ENCODE measurements at regions not wholly inside any gene's neighbourhood (a gene's known extent, or its start where the extent isn't known, plus 50 kb on each side); places are given as distances from the start of the nearest gene placed in this dataset.

DNA sequence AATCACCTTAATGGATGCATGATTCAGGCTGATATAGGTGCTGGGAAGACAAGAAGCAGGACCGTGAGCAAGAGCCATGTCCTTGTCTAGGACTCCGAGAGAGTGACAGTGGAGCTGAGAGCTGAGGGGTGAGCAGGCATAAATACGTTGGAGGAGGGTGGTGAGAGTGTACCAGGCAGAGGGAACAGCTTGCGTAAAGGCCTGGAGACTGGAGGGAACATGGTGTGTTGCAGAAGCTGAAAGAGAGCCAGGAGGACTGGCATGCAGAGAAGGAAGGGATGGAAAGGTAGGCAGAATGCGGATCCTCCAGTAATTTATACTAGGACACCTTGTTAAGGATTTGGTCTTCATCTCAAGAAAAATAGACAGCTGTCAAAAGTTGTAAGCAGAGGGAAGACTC lies 653.2 kb downstream of the HS3ST4 start:
- no peak for TF ChIP-seq CTCF (IDR thresholded peaks at IDR 0.05; ENCODE audit: insufficient read depth, low read length, severe bottlenecking)
- no peak overlapping the region for H3K4me3 ChIP-seq (ENCODE audit: low read depth, low read length)
- FAIRE-seq = no peak
- no peaks in the 10 kb centered on the region for H3K27me3 ChIP-seq (ENCODE audit: control insufficient read depth, insufficient read depth, low read length)
- no peak for DNase-seq (ENCODE audit: low read depth)
- no peaks in the 10 kb centered on the region for H3K36me3 ChIP-seq (ENCODE audit: control insufficient read depth, insufficient read depth, low read length)

GRCh38 chr16:26345966-26346365 lies 654.2 kb downstream of the HS3ST4 start:
- Histone ChIP-seq H3K27me3 (ENCODE audit: control insufficient read depth, insufficient read depth, low read length) (no peaks in the 10 kb centered on the region), H3K36me3 (ENCODE audit: control insufficient read depth, insufficient read depth, low read length) (no peaks in the 10 kb centered on the region), H3K4me3 (ENCODE audit: low read depth, low read length) (no peak overlapping the region)
- no peak for TF ChIP-seq CTCF (IDR thresholded peaks at IDR 0.05; ENCODE audit: insufficient read depth, low read length, severe bottlenecking)
- DNase-seq (ENCODE audit: low read depth) (no peak), FAIRE-seq (no peak)

DNA sequence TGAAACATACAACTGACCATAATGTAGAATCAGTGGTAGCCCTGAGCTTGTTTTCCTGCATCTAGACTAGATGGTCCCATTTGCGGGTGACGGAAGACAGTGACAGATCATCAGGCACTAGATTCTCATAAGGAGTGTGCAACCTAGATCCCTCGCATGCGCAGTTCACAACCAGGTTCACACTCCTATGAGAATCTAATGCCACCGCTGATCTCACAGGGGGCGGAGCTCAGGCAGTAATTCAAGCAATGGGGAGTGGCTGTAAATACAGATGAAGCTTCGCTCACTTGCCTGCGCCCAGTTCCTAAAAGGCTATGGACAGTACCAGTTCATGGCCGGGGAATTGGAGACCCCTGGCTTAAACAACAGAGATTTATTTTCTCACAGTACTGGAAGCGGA lies 656.3 kb downstream of the HS3ST4 start:
- H3K4me3 ChIP-seq (ENCODE audit: low read depth, low read length) = no peak overlapping the region
- no peak for DNase-seq (ENCODE audit: low read depth)
- no peaks in the 10 kb centered on the region for H3K27me3 ChIP-seq (ENCODE audit: control insufficient read depth, insufficient read depth, low read length)
- FAIRE-seq = no peak
- H3K36me3 ChIP-seq (ENCODE audit: control insufficient read depth, insufficient read depth, low read length) = no peaks in the 10 kb centered on the region
- TF ChIP-seq CTCF (IDR thresholded peaks at IDR 0.05; ENCODE audit: insufficient read depth, low read length, severe bottlenecking) = no peak

GRCh38 chr16:26360867-26361266 lies 669.1 kb downstream of the HS3ST4 start:
- DNase-seq (ENCODE audit: low read depth) = no peak
- H3K4me3 ChIP-seq (ENCODE audit: low read depth, low read length) = no peak overlapping the region
- H3K27me3 ChIP-seq (ENCODE audit: control insufficient read depth, insufficient read depth, low read length) = no peaks in the 10 kb centered on the region
- no peak for FAIRE-seq
- TF ChIP-seq CTCF (IDR thresholded peaks at IDR 0.05; ENCODE audit: insufficient read depth, low read length, severe bottlenecking) = no peak
- no peaks in the 10 kb centered on the region for H3K36me3 ChIP-seq (ENCODE audit: control insufficient read depth, insufficient read depth, low read length)

GRCh38 chr16:26363581-26363980 lies 671.8 kb downstream of the HS3ST4 start:
- H3K36me3 ChIP-seq (ENCODE audit: control insufficient read depth, insufficient read depth, low read length) = no peaks in the 10 kb centered on the region
- H3K27me3 ChIP-seq (ENCODE audit: control insufficient read depth, insufficient read depth, low read length) = no peaks in the 10 kb centered on the region
- no peak for FAIRE-seq
- TF ChIP-seq CTCF (IDR thresholded peaks at IDR 0.05; ENCODE audit: insufficient read depth, low read length, severe bottlenecking) = no peak
- H3K4me3 ChIP-seq (ENCODE audit: low read depth, low read length) = no peak overlapping the region
- no peak for DNase-seq (ENCODE audit: low read depth)

DNA sequence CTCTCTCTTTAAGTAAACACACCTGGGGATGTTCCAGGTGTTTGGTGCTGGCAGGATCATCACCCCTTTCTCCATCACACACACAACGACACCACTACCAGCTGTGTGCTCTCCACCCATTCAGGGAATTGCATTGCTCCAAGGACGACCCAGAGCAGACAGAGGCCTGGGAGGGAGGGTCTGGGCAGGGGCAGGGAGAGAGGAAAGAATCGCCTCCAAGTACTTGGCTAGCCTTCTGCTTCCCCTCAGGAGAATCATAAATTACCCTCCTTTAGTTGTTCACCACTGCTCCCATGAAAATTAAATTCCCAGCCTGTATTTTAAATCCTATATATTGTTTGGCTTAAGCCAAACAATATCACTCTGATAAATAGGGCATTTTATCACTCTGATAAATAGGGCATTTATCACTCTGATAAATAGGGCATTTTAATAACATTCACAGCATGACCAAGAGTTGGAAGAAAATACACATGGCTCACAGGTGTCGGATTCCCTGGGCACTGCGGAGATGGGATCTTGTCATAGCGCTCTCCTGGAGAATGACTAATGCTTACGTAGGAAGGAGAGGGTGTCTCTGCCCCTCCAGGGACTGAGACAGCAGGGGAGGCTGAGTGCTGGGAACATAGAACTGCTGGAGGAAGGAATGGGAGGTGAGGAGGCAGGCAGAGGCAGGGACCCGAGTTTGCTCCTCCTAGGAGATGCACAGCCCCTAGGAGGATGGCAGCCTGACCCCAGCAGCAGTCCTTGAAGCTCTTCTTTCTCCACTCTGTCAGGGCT lies 673.6 kb downstream of the HS3ST4 start:
- no peak for TF ChIP-seq CTCF (IDR thresholded peaks at IDR 0.05; ENCODE audit: insufficient read depth, low read length, severe bottlenecking)
- DNase-seq (ENCODE audit: low read depth) (no peak), FAIRE-seq (no peak)
- H3K27me3 ChIP-seq (ENCODE audit: control insufficient read depth, insufficient read depth, low read length) = no peaks in the 10 kb centered on the region
- no peaks in the 10 kb centered on the region for H3K36me3 ChIP-seq (ENCODE audit: control insufficient read depth, insufficient read depth, low read length)
- H3K4me3 ChIP-seq (ENCODE audit: low read depth, low read length) = no peak overlapping the region

Data from bronchial epithelial cell (primary cell).